Transverse colon (tissue), 4 donors: ENCODE measurements at regions not wholly inside any gene's neighbourhood (a gene's known extent, or its start where the extent isn't known, plus 50 kb on each side); places are given as distances from the start of the nearest gene placed in this dataset.

Experiments used
- DNase-seq: peaks from one replicate; pipeline ENCODE4 v3.0.0-alpha.2; 2019
- H3K27ac ChIP-seq, 4 donors: fragments of 200-600 bp; sonication (generic); 2 replicates each; pipeline ENCODE4 v1.5.1; 2016 to 2018; ENCODE audit warnings: inconsistent platforms in 4 of 4
- H3K27me3 ChIP-seq: fragments of 200-600 bp; sonication (generic); 2 replicates; pipeline ENCODE4 v1.5.1; 2017; ENCODE audit warnings: inconsistent platforms
- H3K36me3 ChIP-seq, 4 donors: fragments of 200-600 bp; sonication (generic); 2 replicates each; pipeline ENCODE4 v1.5.1; 2017 to 2019; ENCODE audit warnings: inconsistent platforms in 4 of 4
- H3K4me1 ChIP-seq, 4 donors: fragments of 200-600 bp; sonication (generic); 2 replicates each; pipeline ENCODE4 v1.5.1; 2017 to 2020; ENCODE audit warnings: inconsistent platforms in 4 of 4
- H3K4me3 ChIP-seq, 4 donors: fragments of 200-600 bp; sonication (generic); 1 replicate in 1 of 4; 2 replicates in 3 of 4; pipeline versions ENCODE4 v1.5.1 to v1.6.1; 2017 to 2019; ENCODE audit warnings: inconsistent platforms in 4 of 4
- H3K9me3 ChIP-seq, 2 donors: fragments of 200-600 bp; sonication (generic); 2 replicates each; pipeline ENCODE4 v1.5.1; 2017 to 2019; ENCODE audit warnings: inconsistent platforms in 2 of 2
- CTCF ChIP-seq, 5 experiments: fragments of 200-600 bp in 3 of 5; fragments of 450-650 bp in 2 of 5; sonication (generic) in 3 of 5; IDR thresholded peaks; 1 replicate in 2 of 5; 2 replicates in 3 of 5; pipeline ENCODE4 v1.5.1; 2016 to 2017; ENCODE audit warnings: antibody characterized with exemption in 5 of 5, inconsistent platforms in 3 of 5, mild to moderate bottlenecking in 2 of 5, moderate library complexity in 1 of 5
- EP300 ChIP-seq: sonication (generic); formaldehyde crosslinking; IDR thresholded peaks from one replicate; pipeline ENCODE4 v1.6.1; 2017; ENCODE audit warnings: antibody characterized with exemption, low read depth
- POLR2A ChIP-seq: fragments of 450-650 bp; IDR thresholded peaks from one replicate; pipeline ENCODE4 v1.6.1; 2016; ENCODE audit warnings: antibody characterized with exemption, mild to moderate bottlenecking, moderate library complexity
- POLR2AphosphoS5 ChIP-seq, 3 donors: sonication (generic); formaldehyde crosslinking; IDR thresholded peaks; one replicate each; pipeline ENCODE4 v1.6.1; 2016; ENCODE audit warnings: antibody characterized with exemption in 3 of 3
- WGBS, 2 donors: methylation state at CpG; one replicate each; pipeline ENCODE4 v1.1.5; 2018; ENCODE audit warnings: low coverage in 1 of 2; 5-methylcytosine and 5-hydroxymethylcytosine counted together
- in situ Hi-C, 4 donors: fragments of 200-750 bp; cut with MboI; loops; one replicate each; pipeline versions ENCODE4 v1.15.0 to v1.15.1; 2017; ENCODE audit warnings: low sequenced_read_pairs in 3 of 4, low pct_ligation_motif_present in 1 of 4, low pct_unique_long_range_greater_than_20kb in 1 of 4
- intact Hi-C: fragments of 100-400 bp; cut with DNase I; formaldehyde crosslinking; loops from one replicate; pipeline ENCODE4 v1.15.1; 2023; ENCODE audit warnings: low total_unique reads

- no peak for DNase-seq
- intact Hi-C loops (no loop called here), in situ Hi-C loops (no loop called here)
- no peaks in the 10 kb centered on the region for H3K4me1 ChIP-seq
- no peak for TF ChIP-seq POLR2AphosphoS5 (IDR thresholded peaks at IDR 0.05)
- TF ChIP-seq CTCF (IDR thresholded peaks at IDR 0.05), result no peak
- no peak for TF ChIP-seq POLR2A
- TF ChIP-seq EP300, result no peak
- H3K36me3 ChIP-seq, result no peaks in the 10 kb centered on the region
- no peak overlapping the region for H3K27ac ChIP-seq
- H3K9me3 ChIP-seq, result no peaks in the 10 kb centered on the region
- no peak overlapping the region for H3K4me3 ChIP-seq
- H3K27me3 ChIP-seq, result no peaks in the 10 kb centered on the region
- 71 to 79% methylated on average over 3 of the region's 3 CpGs for WGBS, 2 donors
These were observed 68.5 kb upstream of the FREM2 start for GRCh38 chr13:38618336-38618735.

- Histone ChIP-seq H3K27me3 (no peaks in the 10 kb centered on the region), H3K4me1 (no peaks in the 10 kb centered on the region), H3K36me3 (no peaks in the 10 kb centered on the region), H3K9me3 (no peaks in the 10 kb centered on the region), H3K4me3 (no peak overlapping the region), H3K27ac (no peak overlapping the region)
- in situ Hi-C loops (no loop called here), intact Hi-C loops (no loop called here)
- no peak for TF ChIP-seq CTCF (IDR thresholded peaks at IDR 0.05)
- no peak for TF ChIP-seq POLR2AphosphoS5 (IDR thresholded peaks at IDR 0.05)
- no peak for TF ChIP-seq POLR2A
- no peak for TF ChIP-seq EP300
- no peak for DNase-seq
- 50 to 64% methylated on average over 1 of the region's 1 CpG for WGBS, 2 donors
These were observed 68.0 kb upstream of the FREM2 start for GRCh38 chr13:38618881-38619280.

GRCh38 chr13:38620876-38621275, 66.0 kb upstream of the FREM2 start:
- intact Hi-C loops, result no loop called here
- no peak for TF ChIP-seq POLR2A
- no peak for TF ChIP-seq EP300
- TF ChIP-seq POLR2AphosphoS5 (IDR thresholded peaks at IDR 0.05), result no peak
- no peak for TF ChIP-seq CTCF (IDR thresholded peaks at IDR 0.05)
- Histone ChIP-seq H3K4me1 (no peaks in the 10 kb centered on the region), H3K36me3 (no peaks in the 10 kb centered on the region), H3K9me3 (no peaks in the 10 kb centered on the region), H3K27me3 (no peaks in the 10 kb centered on the region), H3K27ac (no peak overlapping the region), H3K4me3 (no peak overlapping the region)
- 79 to 88% methylated on average over 2 to 4 of the region's 4 CpGs for WGBS, 2 donors
- in situ Hi-C loops, result no loop called here
- DNase-seq, result no peak

- in situ Hi-C loops (no loop called here), intact Hi-C loops (no loop called here)
- no peaks in the 10 kb centered on the region for H3K27me3 ChIP-seq
- no peak overlapping the region for H3K4me3 ChIP-seq
- TF ChIP-seq CTCF (IDR thresholded peaks at IDR 0.05), result no peak
- TF ChIP-seq EP300, result no peak
- TF ChIP-seq POLR2A, result no peak
- TF ChIP-seq POLR2AphosphoS5 (IDR thresholded peaks at IDR 0.05), result no peak
- no peak for DNase-seq
- H3K27ac ChIP-seq, result no peak overlapping the region
- 68 to 69% methylated on average over 4 to 10 of the region's 10 CpGs for WGBS, 2 donors
- H3K9me3 ChIP-seq, result no peaks in the 10 kb centered on the region
- H3K4me1 ChIP-seq, result no peaks in the 10 kb centered on the region
- no peaks in the 10 kb centered on the region for H3K36me3 ChIP-seq
These were observed 62.1 kb upstream of the FREM2 start for GRCh38 chr13:38624822-38625221.
